Activated CD4-positive, alpha-beta T cell treated with anti-CD3 and anti-CD28 coated beads, Interleukin-2, amount 10 ng/mL, durations not matched to agents 24 days and 14 days (primary cell): ENCODE measurements at regions not wholly inside any gene's neighbourhood (a gene's known extent, or its start where the extent isn't known, plus 50 kb on each side); places are given as distances from the start of the nearest gene placed in this dataset.
"Not testable (repeated sequence)": the region's sequence is repeated elsewhere in the genome, so short reads cannot be mapped to it uniquely, and the experiment has no call there.

ENCODE experiments used
- DNase-seq: peaks from one replicate; pipeline ENCODE4 v3.0.0; 2022
- H3K27ac Mint-ChIP-seq: one replicate; pipeline ENCODE4 v1.8.0; 2022; ENCODE audit warnings: mild to moderate bottlenecking, mixed read lengths
- H3K27me3 Mint-ChIP-seq: one replicate; pipeline ENCODE4 v1.8.0; 2022; ENCODE audit warnings: mixed read lengths
- H3K36me3 Mint-ChIP-seq: one replicate; pipeline ENCODE4 v1.8.0; 2022; ENCODE audit warnings: low read depth, mild to moderate bottlenecking, mixed read lengths
- H3K4me1 Mint-ChIP-seq: one replicate; pipeline ENCODE4 v1.8.0; 2021; ENCODE audit warnings: mixed read lengths
- H3K4me3 Mint-ChIP-seq: one replicate; pipeline ENCODE4 v1.8.0; 2022; ENCODE audit warnings: mild to moderate bottlenecking, moderate library complexity, mixed read lengths
- H3K9me3 Mint-ChIP-seq: one replicate; pipeline ENCODE4 v1.8.0; 2021; ENCODE audit warnings: mixed read lengths
- intact Hi-C: fragments of 100-400 bp; cut with micrococcal nuclease; formaldehyde crosslinking; loops from one replicate; pipeline ENCODE4 v1.15.1; 2023

DNA sequence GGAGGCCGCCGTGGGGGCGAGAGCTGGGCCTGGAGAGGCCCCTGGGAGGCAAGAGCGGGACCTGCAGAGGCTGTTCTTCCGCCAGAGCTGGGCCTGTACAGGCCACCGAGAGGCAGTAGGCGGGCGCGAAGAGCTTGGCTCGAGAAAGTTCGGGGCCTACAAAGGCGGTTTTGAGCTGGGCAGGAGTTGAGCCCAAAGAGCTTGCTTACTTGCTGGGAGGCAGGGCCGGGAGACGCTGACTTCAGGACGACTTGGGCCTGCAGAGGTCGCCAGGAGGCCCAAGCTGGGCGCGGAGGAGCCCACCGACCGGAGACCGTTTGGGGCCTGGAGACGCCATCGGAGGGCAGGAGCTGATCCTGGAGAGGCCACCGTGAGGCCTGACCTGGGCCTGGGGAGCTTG lies 257.1 kb upstream of the NUPR2 start:
- H3K9me3 Mint-ChIP-seq, H3K27me3 Mint-ChIP-seq, H3K4me3 Mint-ChIP-seq, H3K36me3 Mint-ChIP-seq, H3K27ac Mint-ChIP-seq, H3K4me1 Mint-ChIP-seq, intact Hi-C loops: not testable (repeated sequence)
- DNase-seq, result peak; percentile 86

DNA sequence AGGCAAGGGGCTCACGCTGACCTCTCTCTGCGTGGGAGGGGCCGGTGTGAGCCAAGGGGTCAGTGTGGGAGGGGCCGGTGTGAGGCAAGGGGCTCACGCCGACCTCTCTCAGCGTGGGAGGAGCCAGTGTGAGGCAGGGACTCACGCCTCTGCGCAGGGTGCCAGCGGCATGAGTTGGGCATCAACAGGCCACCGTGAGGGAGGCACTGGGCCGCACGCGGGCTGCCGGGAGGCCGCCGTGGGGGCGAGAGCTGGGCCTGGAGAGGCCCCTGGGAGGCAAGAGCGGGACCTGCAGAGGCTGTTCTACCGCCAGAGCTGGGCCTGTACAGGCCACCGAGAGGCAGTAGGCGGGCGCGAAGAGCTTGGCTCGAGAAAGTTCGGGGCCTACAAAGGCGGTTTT lies 255.6 kb upstream of the NUPR2 start:
- H3K4me3 Mint-ChIP-seq, H3K27me3 Mint-ChIP-seq, H3K27ac Mint-ChIP-seq, H3K36me3 Mint-ChIP-seq, intact Hi-C loops, H3K4me1 Mint-ChIP-seq, H3K9me3 Mint-ChIP-seq: not testable (repeated sequence)
- peak; percentile 73 for DNase-seq

GRCh38 chr7:56370208-56370872 lies 254.1 kb upstream of the NUPR2 start:
- H3K27me3 Mint-ChIP-seq, H3K9me3 Mint-ChIP-seq, H3K27ac Mint-ChIP-seq, intact Hi-C loops, DNase-seq, H3K4me3 Mint-ChIP-seq, H3K36me3 Mint-ChIP-seq, H3K4me1 Mint-ChIP-seq: not testable (repeated sequence)

DNA sequence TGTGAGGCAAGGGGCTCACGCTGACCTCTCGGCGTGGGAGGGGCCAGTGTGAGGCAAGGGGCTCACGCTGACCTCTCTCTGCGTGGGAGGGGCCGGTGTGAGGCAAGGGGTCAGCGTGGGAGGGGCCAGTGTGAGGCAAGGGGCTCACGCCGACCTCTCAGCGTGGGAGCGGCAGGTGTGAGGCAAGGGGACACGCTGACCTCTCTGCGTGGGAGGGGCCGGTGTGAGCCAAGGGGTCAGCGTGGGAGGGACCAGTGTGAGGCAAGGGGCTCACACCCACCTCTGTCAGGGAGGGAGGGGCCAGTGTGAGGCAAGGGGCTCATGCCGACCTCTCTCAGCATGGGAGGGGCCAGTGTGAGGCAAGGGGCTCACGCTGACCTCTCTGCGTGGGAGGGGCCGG lies 251.7 kb upstream of the NUPR2 start:
- H3K4me1 Mint-ChIP-seq, H3K9me3 Mint-ChIP-seq, intact Hi-C loops, DNase-seq, H3K27me3 Mint-ChIP-seq, H3K4me3 Mint-ChIP-seq, H3K27ac Mint-ChIP-seq, H3K36me3 Mint-ChIP-seq: not testable (repeated sequence)

GRCh38 chr7:56367411-56367810 lies 251.2 kb upstream of the NUPR2 start:
- H3K9me3 Mint-ChIP-seq, H3K36me3 Mint-ChIP-seq, H3K27ac Mint-ChIP-seq, H3K4me1 Mint-ChIP-seq, H3K27me3 Mint-ChIP-seq, intact Hi-C loops, H3K4me3 Mint-ChIP-seq, DNase-seq: not testable (repeated sequence)

GRCh38 chr7:56366701-56367100 lies 250.5 kb upstream of the NUPR2 start:
- H3K36me3 Mint-ChIP-seq, H3K4me1 Mint-ChIP-seq, H3K27ac Mint-ChIP-seq, H3K4me3 Mint-ChIP-seq, DNase-seq, intact Hi-C loops, H3K27me3 Mint-ChIP-seq, H3K9me3 Mint-ChIP-seq: not testable (repeated sequence)

DNA sequence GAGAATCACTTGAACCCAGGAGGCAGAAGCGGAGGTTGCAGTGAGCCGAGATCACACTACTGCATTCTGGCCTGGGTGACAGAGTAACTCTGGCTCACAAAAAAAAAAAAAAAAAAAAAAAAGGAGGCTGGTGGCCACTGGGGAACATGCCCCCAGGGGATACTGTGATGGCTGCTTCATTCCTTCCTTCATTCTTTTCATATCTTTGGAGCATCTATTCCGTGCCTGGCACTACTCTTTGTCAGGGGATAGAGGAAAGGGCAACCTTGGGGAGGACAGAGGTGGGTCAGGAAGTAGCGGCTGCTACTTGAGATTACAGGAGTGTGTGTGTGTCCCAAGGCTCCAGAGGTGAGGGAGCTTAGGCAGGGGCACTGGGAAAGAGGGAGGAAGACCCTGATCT lies 236.4 kb upstream of the NUPR2 start:
- H3K27me3 Mint-ChIP-seq, H3K27ac Mint-ChIP-seq, intact Hi-C loops, H3K36me3 Mint-ChIP-seq, DNase-seq, H3K4me1 Mint-ChIP-seq, H3K9me3 Mint-ChIP-seq, H3K4me3 Mint-ChIP-seq: not testable (repeated sequence)

GRCh38 chr7:56351181-56351580 lies 235.0 kb upstream of the NUPR2 start:
- H3K36me3 Mint-ChIP-seq, result not testable (repeated sequence)

DNA sequence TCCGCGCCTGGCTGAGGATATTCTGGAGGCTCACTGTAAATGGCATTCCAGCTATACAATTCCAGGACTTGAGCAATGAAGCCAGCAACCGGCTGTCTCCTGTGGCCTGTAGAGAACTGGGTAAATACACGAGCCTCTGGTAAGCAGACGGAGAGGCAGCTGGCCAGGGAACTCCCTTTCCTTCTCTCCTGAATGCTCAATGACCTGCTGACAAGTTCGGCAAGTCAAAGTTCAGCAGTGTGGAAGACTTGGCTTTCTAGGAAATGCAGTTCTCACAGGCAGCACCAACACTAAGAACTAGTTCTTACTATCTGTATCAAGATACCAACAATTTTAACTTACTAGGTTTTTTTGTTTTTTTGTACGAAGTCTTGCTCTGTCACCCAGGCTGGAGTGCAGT lies 232.1 kb upstream of the NUPR2 start:
- H3K4me3 Mint-ChIP-seq, intact Hi-C loops, H3K27me3 Mint-ChIP-seq, H3K4me1 Mint-ChIP-seq, H3K36me3 Mint-ChIP-seq, DNase-seq, H3K27ac Mint-ChIP-seq: not testable (repeated sequence)
- H3K9me3 Mint-ChIP-seq, result peaks cover 13% of the 10 kb centered on the region

More at GRCh38 chr7:56351181-56351580, 235.0 kb upstream of the NUPR2 start:
- H3K9me3 Mint-ChIP-seq, H3K27me3 Mint-ChIP-seq, DNase-seq, H3K4me1 Mint-ChIP-seq, intact Hi-C loops, H3K4me3 Mint-ChIP-seq, H3K27ac Mint-ChIP-seq: not testable (repeated sequence)

GRCh38 chr7:56328327-56328726 lies 212.1 kb upstream of the NUPR2 start:
- H3K36me3 Mint-ChIP-seq, H3K4me3 Mint-ChIP-seq, DNase-seq, intact Hi-C loops, H3K27ac Mint-ChIP-seq, H3K4me1 Mint-ChIP-seq, H3K27me3 Mint-ChIP-seq: not testable (repeated sequence)
- H3K9me3 Mint-ChIP-seq, result peaks cover 14% of the 10 kb centered on the region

DNA sequence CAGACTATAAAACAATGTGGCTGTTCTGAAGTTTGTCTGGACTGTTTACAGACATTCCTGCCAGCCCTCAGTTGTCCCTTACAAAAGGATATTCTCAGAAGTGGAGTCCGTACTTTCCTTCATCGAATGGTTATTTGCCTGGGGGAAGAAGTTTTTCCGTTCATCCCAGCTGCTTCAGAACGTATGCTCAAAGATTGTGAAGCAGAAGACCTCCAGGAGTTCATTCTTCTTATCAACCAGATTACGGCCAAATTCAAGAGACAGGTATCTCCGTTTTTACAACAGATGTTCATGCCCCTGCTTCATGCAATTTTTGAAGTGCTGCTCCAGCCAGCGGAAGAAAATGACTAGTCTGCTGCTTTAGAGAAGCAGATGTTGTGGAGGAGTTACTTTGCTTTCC lies 174.3 kb upstream of the NUPR2 start:
- peaks cover 15% of the 10 kb centered on the region for H3K9me3 Mint-ChIP-seq
- no peaks in the 10 kb centered on the region for H3K36me3 Mint-ChIP-seq
- DNase-seq, result no peak
- no peaks in the 10 kb centered on the region for H3K4me1 Mint-ChIP-seq
- intact Hi-C loops, result no loop called here
- H3K27ac Mint-ChIP-seq, result no peak overlapping the region
- H3K4me3 Mint-ChIP-seq, result no peak overlapping the region
- no peaks in the 10 kb centered on the region for H3K27me3 Mint-ChIP-seq

DNA sequence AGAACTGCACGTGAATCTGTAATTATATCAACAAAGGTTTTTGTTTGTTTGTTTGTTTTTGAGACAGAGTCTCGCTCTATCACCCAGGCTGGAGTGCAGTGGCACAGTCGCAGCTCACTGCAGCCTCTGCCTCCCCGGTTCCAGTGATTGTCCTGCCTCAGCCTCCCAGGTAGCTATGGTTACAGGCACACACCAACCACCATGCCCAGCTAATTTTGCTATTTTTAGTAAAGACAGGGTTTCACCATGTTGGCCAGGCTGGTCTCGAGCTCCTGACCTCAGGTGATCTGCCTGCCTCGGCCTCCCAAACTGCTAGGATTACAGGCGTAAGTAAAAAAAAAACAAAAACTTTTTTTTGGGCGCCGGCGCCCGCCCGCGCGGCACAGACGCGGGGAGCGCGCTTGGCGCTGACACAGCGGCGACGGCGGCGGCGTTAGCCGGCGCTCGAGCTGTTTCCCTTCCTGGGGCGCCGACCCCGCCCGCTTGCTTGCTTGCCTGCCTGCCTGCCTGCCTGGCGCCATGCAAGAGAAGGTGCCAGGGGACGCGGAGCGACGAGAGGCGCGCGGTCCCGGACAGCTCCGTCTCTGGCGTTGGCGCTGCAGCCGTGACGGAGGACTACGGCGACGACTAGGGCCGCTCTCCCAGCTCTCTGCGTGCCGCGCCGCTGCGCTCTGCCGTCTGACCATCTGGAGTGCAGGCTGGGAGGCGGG lies 171.4 kb upstream of the NUPR2 start:
- H3K36me3 Mint-ChIP-seq, result no peaks in the 10 kb centered on the region
- H3K27ac Mint-ChIP-seq, result no peak overlapping the region
- H3K27me3 Mint-ChIP-seq, result no peaks in the 10 kb centered on the region
- H3K4me3 Mint-ChIP-seq, result no peak overlapping the region
- H3K9me3 Mint-ChIP-seq, result peaks cover 18% of the 10 kb centered on the region
- DNase-seq, result no peak
- intact Hi-C loops, result no loop called here
- H3K4me1 Mint-ChIP-seq, result no peaks in the 10 kb centered on the region

DNA sequence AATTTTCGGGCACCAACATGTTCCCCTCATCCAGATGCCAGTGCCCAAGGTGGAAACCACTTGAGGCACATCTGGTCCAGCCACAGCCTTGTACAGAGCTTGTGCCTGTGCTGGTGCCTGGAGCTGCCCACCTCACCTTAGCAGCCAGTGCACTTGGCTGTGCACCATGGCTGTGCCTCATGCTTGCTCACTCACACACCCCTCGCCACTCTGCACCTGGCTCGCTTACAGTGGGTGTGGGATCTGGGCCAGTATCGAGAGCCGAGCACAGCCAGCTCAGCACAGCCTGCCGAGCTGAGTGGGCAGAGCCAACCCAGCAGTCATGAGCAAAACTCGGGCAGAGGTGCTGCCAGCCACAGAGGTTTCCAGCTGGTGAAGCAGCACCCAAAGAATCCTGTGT lies 139.9 kb upstream of the NUPR2 start:
- intact Hi-C loops, result no loop called here
- H3K27me3 Mint-ChIP-seq, result no peaks in the 10 kb centered on the region
- no peak for DNase-seq
- no peak overlapping the region for H3K4me3 Mint-ChIP-seq
- H3K4me1 Mint-ChIP-seq, result no peaks in the 10 kb centered on the region
- no peaks in the 10 kb centered on the region for H3K36me3 Mint-ChIP-seq
- H3K27ac Mint-ChIP-seq, result no peak overlapping the region
- peaks cover 13% of the 10 kb centered on the region for H3K9me3 Mint-ChIP-seq

DNA sequence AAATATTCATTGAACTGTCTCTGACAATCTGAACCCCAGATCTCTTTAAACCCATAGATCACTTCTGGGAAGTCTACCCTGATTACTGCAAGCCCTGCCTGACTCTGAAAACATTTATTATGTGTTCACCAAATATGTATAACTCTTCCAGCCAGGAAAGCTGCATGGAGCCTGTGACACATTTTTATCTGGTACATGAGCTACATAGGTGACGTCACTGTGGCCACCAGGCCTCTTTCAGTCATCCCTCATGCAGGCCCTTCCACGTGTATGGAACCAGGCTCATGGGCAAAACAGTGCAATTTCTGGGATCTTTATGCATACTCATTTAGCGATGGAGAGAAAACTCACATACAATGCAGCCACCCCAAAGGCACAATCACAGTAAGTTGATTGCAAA lies 133.9 kb upstream of the NUPR2 start:
- Mint-ChIP-seq H3K36me3 (no peaks in the 10 kb centered on the region), H3K27me3 (no peaks in the 10 kb centered on the region), H3K27ac (no peak overlapping the region), H3K4me3 (no peak overlapping the region), H3K4me1 (no peaks in the 10 kb centered on the region), H3K9me3 (peaks cover 26% of the 10 kb centered on the region)
- no peak for DNase-seq
- intact Hi-C loops, result no loop called here

DNA sequence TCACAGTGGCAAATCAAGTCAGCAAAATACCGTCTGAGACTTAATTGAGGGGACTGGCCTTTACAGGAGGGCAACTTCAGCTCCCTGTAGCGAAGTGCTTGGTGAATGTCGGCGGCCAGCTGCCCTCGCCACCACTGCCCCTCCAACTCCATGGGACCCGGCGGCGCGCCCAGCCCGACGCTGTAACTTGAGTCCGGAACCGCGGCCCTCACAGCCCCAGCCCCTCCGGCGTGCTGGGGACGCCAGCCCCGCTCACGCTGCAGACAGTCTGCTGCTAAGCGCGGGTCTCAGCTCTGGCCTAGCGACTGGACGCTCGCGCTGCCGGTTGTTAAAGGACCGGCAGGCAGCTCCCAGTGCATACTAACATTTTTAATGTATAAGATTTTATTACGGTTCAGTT lies 113.4 kb upstream of the NUPR2 start:
- peaks cover 13% of the 10 kb centered on the region for H3K9me3 Mint-ChIP-seq
- no peak for DNase-seq
- no peaks in the 10 kb centered on the region for H3K36me3 Mint-ChIP-seq
- H3K4me1 Mint-ChIP-seq, result no peaks in the 10 kb centered on the region
- no peak overlapping the region for H3K27ac Mint-ChIP-seq
- H3K4me3 Mint-ChIP-seq, result no peak overlapping the region
- H3K27me3 Mint-ChIP-seq, result no peaks in the 10 kb centered on the region
- intact Hi-C loops, result no loop called here
